ENCODE measurements at regions not wholly inside any gene's neighbourhood (a gene's known extent, or its start where the extent isn't known, plus 50 kb on each side); places are given as distances from the start of the nearest gene placed in this dataset.

GRCh38 chr4:3849140-3849539 is 83.0 kb downstream of the ADRA2C start:
- H3F3A ChIP-seq (ENCODE audit: low read length, unreplicated experiment) = no peaks in the 10 kb centered on the region
- no peaks in the 10 kb centered on the region for H3K4me1 ChIP-seq (ENCODE audit: insufficient read depth, low read length)
- TF ChIP-seq EZH2phosphoT487 (IDR thresholded peaks at IDR 0.05; ENCODE audit: borderline replicate concordance, low read length) (no peak), EZH2 (IDR thresholded peaks at IDR 0.05; ENCODE audit: low read length, unreplicated experiment) (no peak)
- H4K20me1 ChIP-seq (ENCODE audit: low read length) = no peaks in the 10 kb centered on the region
- H3K27ac ChIP-seq (ENCODE audit: low read length) = no peak overlapping the region
- no peak overlapping the region for H2AFZ ChIP-seq (ENCODE audit: low read length)
- H3K9me2 ChIP-seq (replicated peaks; ENCODE audit: low read length) = no peaks in the 10 kb centered on the region
- H3K9me3 ChIP-seq (ENCODE audit: low read length) = no peaks in the 10 kb centered on the region
- H3K36me3 ChIP-seq (ENCODE audit: low read depth, low read length) = no peaks in the 10 kb centered on the region
- no TSS peak for BruUV-seq (replicated peaks)
- ChIA-PET POLR2A (ENCODE audit: unreplicated experiment) (no interaction called here), CTCF (no interaction called here)
- H3K79me2 ChIP-seq (ENCODE audit: low read length) = no peaks in the 10 kb centered on the region
- H3K27me3 ChIP-seq (ENCODE audit: low read length) = peaks cover 19% of the 10 kb centered on the region
- H3K9ac ChIP-seq (ENCODE audit: low read length) = no peak overlapping the region
- no peak overlapping the region for H3K4me2 ChIP-seq (ENCODE audit: low read length)
- intact Hi-C loops (cut with micrococcal nuclease) = no loop called here
- DNase-seq (no peak), ATAC-seq (no peak)
- no peak overlapping the region for H3K4me3 ChIP-seq (ENCODE audit: low read length)

GRCh38 chr4:3850128-3850527 is 83.9 kb downstream of the ADRA2C start:
- Histone ChIP-seq H3K9me3 (ENCODE audit: low read length) (no peaks in the 10 kb centered on the region), H3K36me3 (ENCODE audit: low read depth, low read length) (no peaks in the 10 kb centered on the region), H3K4me2 (ENCODE audit: low read length) (no peak overlapping the region), H3K27me3 (ENCODE audit: low read length) (peaks cover 29% of the 10 kb centered on the region), H2AFZ (ENCODE audit: low read length) (no peak overlapping the region), H3K27ac (ENCODE audit: low read length) (no peak overlapping the region), H3K4me1 (ENCODE audit: insufficient read depth, low read length) (no peaks in the 10 kb centered on the region), H3K79me2 (ENCODE audit: low read length) (no peaks in the 10 kb centered on the region), H3F3A (ENCODE audit: low read length, unreplicated experiment) (no peaks in the 10 kb centered on the region), H3K9ac (ENCODE audit: low read length) (no peak overlapping the region), H4K20me1 (ENCODE audit: low read length) (no peaks in the 10 kb centered on the region), H3K4me3 (ENCODE audit: low read length) (no peak overlapping the region), H3K9me2 (replicated peaks; ENCODE audit: low read length) (no peaks in the 10 kb centered on the region)
- no TSS peak for BruUV-seq (replicated peaks)
- ATAC-seq = no peak
- ChIA-PET CTCF (no interaction called here), POLR2A (ENCODE audit: unreplicated experiment) (no interaction called here)
- intact Hi-C loops (cut with micrococcal nuclease) = no loop called here
- no peak for DNase-seq
- no peak for TF ChIP-seq EZH2 (IDR thresholded peaks at IDR 0.05; ENCODE audit: low read length, unreplicated experiment)
- TF ChIP-seq CTCF (conservative IDR thresholded peaks at IDR 0.05; ENCODE audit: low read depth, low read length) = no peak
- TF ChIP-seq EZH2phosphoT487 (IDR thresholded peaks at IDR 0.05; ENCODE audit: borderline replicate concordance, low read length) = no peak

GRCh38 chr4:3851211-3851610 is 85.0 kb downstream of the ADRA2C start:
- BruUV-seq (replicated peaks) = no TSS peak
- CTCF ChIA-PET = no interaction called here
- ATAC-seq (no peak), DNase-seq (no peak)
- Histone ChIP-seq H3K4me2 (ENCODE audit: low read length) (no peak overlapping the region), H3K27me3 (ENCODE audit: low read length) (peaks cover 36% of the 10 kb centered on the region), H2AFZ (ENCODE audit: low read length) (no peak overlapping the region), H3K36me3 (ENCODE audit: low read depth, low read length) (no peaks in the 10 kb centered on the region), H3K4me1 (ENCODE audit: insufficient read depth, low read length) (no peaks in the 10 kb centered on the region), H3K27ac (ENCODE audit: low read length) (no peak overlapping the region), H3F3A (ENCODE audit: low read length, unreplicated experiment) (no peaks in the 10 kb centered on the region), H3K4me3 (ENCODE audit: low read length) (no peak overlapping the region), H3K9ac (ENCODE audit: low read length) (no peak overlapping the region), H4K20me1 (ENCODE audit: low read length) (no peaks in the 10 kb centered on the region), H3K9me2 (replicated peaks; ENCODE audit: low read length) (no peaks in the 10 kb centered on the region), H3K79me2 (ENCODE audit: low read length) (no peaks in the 10 kb centered on the region), H3K9me3 (ENCODE audit: low read length) (no peaks in the 10 kb centered on the region)
- intact Hi-C loops (cut with micrococcal nuclease) = no loop called here
- TF ChIP-seq EZH2 (IDR thresholded peaks at IDR 0.05; ENCODE audit: low read length, unreplicated experiment) (no peak), EZH2phosphoT487 (IDR thresholded peaks at IDR 0.05; ENCODE audit: borderline replicate concordance, low read length) (no peak), CTCF (conservative IDR thresholded peaks at IDR 0.05; ENCODE audit: low read depth, low read length) (no peak)
- POLR2A ChIA-PET (ENCODE audit: unreplicated experiment) = no interaction called here

Measured in PC-3 (cell line).